ENCODE measurements at regions not wholly inside any gene's neighbourhood (a gene's known extent, or its start where the extent isn't known, plus 50 kb on each side); places are given as distances from the start of the nearest gene placed in this dataset.
"Not testable (repeated sequence)": the region's sequence is repeated elsewhere in the genome, so short reads cannot be mapped to it uniquely, and the experiment has no call there.

GRCh38 chr7:10724449-10724848 is 249.2 kb upstream of the PHF14 start:
- DNase-seq, result no peak

GRCh38 chr7:10727636-10728035 is 246.0 kb upstream of the PHF14 start:
- DNase-seq, result no peak

GRCh38 chr7:10731253-10731773 is 242.4 kb upstream of the PHF14 start:
- no peak for DNase-seq

GRCh38 chr7:10733747-10734146 is 239.9 kb upstream of the PHF14 start:
- DNase-seq, result no peak

- DNase-seq, result no peak
Observed at GRCh38 chr7:10734595-10734994, 239.1 kb upstream of the PHF14 start.

- DNase-seq, result no peak
Observed at GRCh38 chr7:10739401-10739800, 234.3 kb upstream of the PHF14 start.

- DNase-seq, result no peak
Observed at GRCh38 chr7:10740805-10741204, 232.9 kb upstream of the PHF14 start.

GRCh38 chr7:10756981-10757380 is 216.7 kb upstream of the PHF14 start:
- DNase-seq, result no peak

- DNase-seq, result no peak
Observed at GRCh38 chr7:10759120-10759519, 214.6 kb upstream of the PHF14 start.

GRCh38 chr7:10767771-10768170 is 205.9 kb upstream of the PHF14 start:
- no peak for DNase-seq

GRCh38 chr7:10770176-10770575 is 203.5 kb upstream of the PHF14 start:
- no peak for DNase-seq

- DNase-seq, result no peak
Observed at GRCh38 chr7:10773430-10773829, 200.2 kb upstream of the PHF14 start.

GRCh38 chr7:10779465-10780399 is 193.9 kb upstream of the PHF14 start:
- DNase-seq, result no peak

- no peak for DNase-seq
Observed at GRCh38 chr7:10780400-10780747, 193.3 kb upstream of the PHF14 start.

GRCh38 chr7:10786976-10787375 is 186.7 kb upstream of the PHF14 start:
- not testable (repeated sequence) for DNase-seq

- no peak for DNase-seq
Observed at GRCh38 chr7:10789170-10789569, 184.5 kb upstream of the PHF14 start.

GRCh38 chr7:10790910-10791309 is 182.8 kb upstream of the PHF14 start:
- DNase-seq, result no peak

GRCh38 chr7:10793995-10794775 is 179.5 kb upstream of the PHF14 start:
- DNase-seq, result no peak

- DNase-seq, result no peak
Observed at GRCh38 chr7:10797157-10797556, 176.5 kb upstream of the PHF14 start.

GRCh38 chr7:10798044-10798443 is 175.6 kb upstream of the PHF14 start:
- no peak for DNase-seq

- DNase-seq, result no peak
Observed at GRCh38 chr7:10799475-10799874, 174.2 kb upstream of the PHF14 start.

GRCh38 chr7:10802011-10802410 is 171.7 kb upstream of the PHF14 start:
- no peak for DNase-seq

GRCh38 chr7:10802526-10802925 is 171.1 kb upstream of the PHF14 start:
- no peak for DNase-seq

- no peak for DNase-seq
Observed at GRCh38 chr7:10803720-10804119, 170.0 kb upstream of the PHF14 start.
